NCI-H446 treated with DMSO at 0.1 percent for 48 hours (cell line): ENCODE measurements at regions not wholly inside any gene's neighbourhood (a gene's known extent, or its start where the extent isn't known, plus 50 kb on each side); places are given as distances from the start of the nearest gene placed in this dataset.
A peak's percentile ranks its signal among the peaks of the same experiment; 100 is the strongest.
"Not testable (repeated sequence)": the region's sequence is repeated elsewhere in the genome, so short reads cannot be mapped to it uniquely, and the experiment has no call there.

ENCODE experiments used
- DNase-seq: peaks from one replicate; lab custom pipeline; 2025; lab: John Stamatoyannopoulos, UW

- no peak for DNase-seq
Measured at GRCh38 chr3:187852842-187853730, 107.8 kb upstream of the BCL6 start.

- no peak for DNase-seq
Measured at GRCh38 chr3:187855131-187855530, 109.9 kb upstream of the BCL6 start.

GRCh38 chr3:187856555-187856954, 111.3 kb upstream of the BCL6 start:
- no peak for DNase-seq

- no peak for DNase-seq
Measured at GRCh38 chr3:187858041-187858440, 112.8 kb upstream of the BCL6 start.

- no peak for DNase-seq
Measured at GRCh38 chr3:187858711-187859110, 113.4 kb upstream of the BCL6 start.

GRCh38 chr3:187862701-187863277, 117.5 kb upstream of the BCL6 start:
- DNase-seq = not testable (repeated sequence)

- DNase-seq = no peak
Measured at GRCh38 chr3:187870360-187871203, 125.3 kb upstream of the BCL6 start.

GRCh38 chr3:187871204-187871591, 125.9 kb upstream of the BCL6 start:
- no peak for DNase-seq

GRCh38 chr3:187871848-187872247, 126.6 kb upstream of the BCL6 start:
- DNase-seq = no peak

GRCh38 chr3:187873843-187874242, 128.6 kb upstream of the BCL6 start:
- no peak for DNase-seq

- no peak for DNase-seq
Measured at GRCh38 chr3:187875863-187876262, 130.6 kb upstream of the BCL6 start.

GRCh38 chr3:187878772-187879518, 133.7 kb upstream of the BCL6 start:
- no peak for DNase-seq

- no peak for DNase-seq
Measured at GRCh38 chr3:187880441-187880840, 135.2 kb upstream of the BCL6 start.

- DNase-seq = no peak
Measured at GRCh38 chr3:187880851-187881250, 135.6 kb upstream of the BCL6 start.

GRCh38 chr3:187888701-187889100, 143.4 kb upstream of the BCL6 start:
- no peak for DNase-seq

GRCh38 chr3:187889106-187889505, 143.8 kb upstream of the BCL6 start:
- DNase-seq = no peak

GRCh38 chr3:187889601-187890404, 144.5 kb upstream of the BCL6 start:
- no peak for DNase-seq

- DNase-seq = not testable (repeated sequence)
Measured at GRCh38 chr3:187890405-187890752, 145.1 kb upstream of the BCL6 start.

GRCh38 chr3:187896646-187897045, 151.4 kb upstream of the BCL6 start:
- peak; percentile 44 for DNase-seq

- DNase-seq = no peak
Measured at GRCh38 chr3:187899246-187899645, 154.0 kb upstream of the BCL6 start.
